K562 (cell line): ENCODE measurements at regions not wholly inside any gene's neighbourhood (a gene's known extent, or its start where the extent isn't known, plus 50 kb on each side); places are given as distances from the start of the nearest gene placed in this dataset.

Experiments
- POLR2A ChIP-seq: fragments of 450-650 bp; conservative IDR thresholded peaks from 2 replicates; pipeline ENCODE4 v1.6.1; 2016
- PRMT5 ChIP-seq: sonication (generic); formaldehyde crosslinking; IDR thresholded peaks from 2 replicates; pipeline ENCODE4 v1.5.0; 2020; ENCODE audit warnings: missing genetic modification reagents
- RCOR1 ChIP-seq, 2 experiments: IDR thresholded peaks; 2 replicates each; pipeline ENCODE4 v1.6.1; 2012; ENCODE audit warnings: low read depth in 2 of 2, low read length in 2 of 2, borderline replicate concordance in 1 of 2, improper control_type of control experiment in 1 of 2

- TF ChIP-seq POLR2A (no peak), PRMT5 (CRISPR knock-in tag) (no peak), RCOR1 (IDR thresholded peaks at IDR 0.05; ENCODE audit: borderline replicate concordance in 1 of 2, low read depth in 2 of 2, low read length in 2 of 2) (no peak)
Measured at GRCh38 chr3:64974401-64974800, 286.6 kb upstream of the ADAMTS9 start.
